Ishikawa (cell line): ENCODE measurements at regions not wholly inside any gene's neighbourhood (a gene's known extent, or its start where the extent isn't known, plus 50 kb on each side); places are given as distances from the start of the nearest gene placed in this dataset.

ENCODE experiments used
- CEBPB ChIP-seq: IDR thresholded peaks from 2 replicates; pipeline ENCODE4 v1.6.1; 2012
- EGR1 ChIP-seq: IDR thresholded peaks from 2 replicates; pipeline ENCODE4 v1.6.1; 2012
- EP300 ChIP-seq: IDR thresholded peaks from 2 replicates; pipeline ENCODE4 v1.6.1; 2012; ENCODE audit warnings: borderline replicate concordance
- FOXM1 ChIP-seq: IDR thresholded peaks from 2 replicates; pipeline ENCODE4 v1.6.1; 2012; ENCODE audit warnings: low read depth, borderline replicate concordance
- RAD21 ChIP-seq: IDR thresholded peaks from 2 replicates; pipeline ENCODE4 v1.6.1; 2012; ENCODE audit warnings: low read depth
- REST ChIP-seq: IDR thresholded peaks from 2 replicates; pipeline ENCODE4 v1.6.1; 2012; ENCODE audit warnings: low read depth, mild to moderate bottlenecking
- TAF1 ChIP-seq: IDR thresholded peaks from 2 replicates; pipeline ENCODE4 v1.6.1; 2012; ENCODE audit warnings: low read depth, mild to moderate bottlenecking
- TCF12 ChIP-seq: IDR thresholded peaks from 2 replicates; pipeline ENCODE4 v1.6.1; 2012; ENCODE audit warnings: low read depth
- TEAD4 ChIP-seq: IDR thresholded peaks from 2 replicates; pipeline ENCODE4 v1.6.1; 2012

GRCh38 chr11:88036701-88037100 lies 138.5 kb downstream of the RAB38 start:
- TF ChIP-seq TAF1 (no peak), RAD21 (no peak), EGR1 (no peak), CEBPB (no peak), TEAD4 (no peak), REST (no peak), EP300 (no peak), FOXM1 (no peak), TCF12 (no peak)
